Nephron progenitor cell (in vitro differentiated cells): ENCODE measurements at regions not wholly inside any gene's neighbourhood (a gene's known extent, or its start where the extent isn't known, plus 50 kb on each side); places are given as distances from the start of the nearest gene placed in this dataset.

Source experiments
- DNase-seq: peaks from one replicate; pipeline ENCODE4 v3.0.0; 2021
- H3K27ac Mint-ChIP-seq: 2 replicates; pipeline ENCODE4 v1.8.0; 2021; ENCODE audit warnings: mild to moderate bottlenecking, moderate library complexity, mixed read lengths
- H3K27me3 Mint-ChIP-seq: 2 replicates; pipeline ENCODE4 v1.8.0; 2021; ENCODE audit warnings: mild to moderate bottlenecking, low read depth, mixed read lengths; ENCODE audit not compliant: poor library complexity
- H3K36me3 Mint-ChIP-seq: 2 replicates; pipeline ENCODE4 v1.8.0; 2021; ENCODE audit warnings: low read depth, mixed read lengths
- H3K4me1 Mint-ChIP-seq: 2 replicates; pipeline ENCODE4 v1.8.0; 2021; ENCODE audit warnings: mixed read lengths
- H3K4me3 Mint-ChIP-seq: 2 replicates; pipeline ENCODE4 v1.8.0; 2021; ENCODE audit warnings: mild to moderate bottlenecking, moderate library complexity, mixed read lengths
- H3K9me3 Mint-ChIP-seq: 2 replicates; pipeline ENCODE4 v1.8.0; 2021; ENCODE audit warnings: mild to moderate bottlenecking, moderate library complexity, mixed read lengths
- TF ChIP-seq, protein P1 (sequence below): fragments of 200-600 bp; sonication (generic); IDR thresholded peaks from 2 replicates; pipeline ENCODE4 v1.5.0; 2021; ENCODE audit warnings: antibody characterized with exemption

DNA sequence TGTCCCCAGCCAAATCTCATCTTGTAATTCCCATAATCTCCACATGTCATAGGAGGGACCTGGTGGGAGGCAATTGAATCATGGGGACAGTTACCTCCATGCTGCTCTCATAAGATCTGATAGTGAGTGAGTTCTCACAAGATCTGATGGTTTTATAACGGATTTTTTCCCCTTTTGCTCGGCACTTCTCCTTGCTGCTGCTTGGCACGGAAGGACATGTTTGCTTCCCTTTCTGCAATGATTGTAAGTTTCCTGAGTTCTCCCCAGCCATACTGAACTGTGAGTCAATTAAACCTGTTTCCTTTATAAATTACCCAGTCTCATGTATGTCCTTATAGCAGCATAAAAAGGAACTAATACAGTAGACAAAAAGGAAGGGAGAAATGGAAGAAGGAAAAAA, 76.7 kb upstream of the CCNG1 start:
- Mint-ChIP-seq H3K27ac (no peak overlapping the region), H3K4me3 (no peak overlapping the region), H3K4me1 (no peaks in the 10 kb centered on the region), H3K27me3 (no peaks in the 10 kb centered on the region), H3K36me3 (no peaks in the 10 kb centered on the region), H3K9me3 (peaks cover 8% of the 10 kb centered on the region)
- TF ChIP-seq, protein P1, sequence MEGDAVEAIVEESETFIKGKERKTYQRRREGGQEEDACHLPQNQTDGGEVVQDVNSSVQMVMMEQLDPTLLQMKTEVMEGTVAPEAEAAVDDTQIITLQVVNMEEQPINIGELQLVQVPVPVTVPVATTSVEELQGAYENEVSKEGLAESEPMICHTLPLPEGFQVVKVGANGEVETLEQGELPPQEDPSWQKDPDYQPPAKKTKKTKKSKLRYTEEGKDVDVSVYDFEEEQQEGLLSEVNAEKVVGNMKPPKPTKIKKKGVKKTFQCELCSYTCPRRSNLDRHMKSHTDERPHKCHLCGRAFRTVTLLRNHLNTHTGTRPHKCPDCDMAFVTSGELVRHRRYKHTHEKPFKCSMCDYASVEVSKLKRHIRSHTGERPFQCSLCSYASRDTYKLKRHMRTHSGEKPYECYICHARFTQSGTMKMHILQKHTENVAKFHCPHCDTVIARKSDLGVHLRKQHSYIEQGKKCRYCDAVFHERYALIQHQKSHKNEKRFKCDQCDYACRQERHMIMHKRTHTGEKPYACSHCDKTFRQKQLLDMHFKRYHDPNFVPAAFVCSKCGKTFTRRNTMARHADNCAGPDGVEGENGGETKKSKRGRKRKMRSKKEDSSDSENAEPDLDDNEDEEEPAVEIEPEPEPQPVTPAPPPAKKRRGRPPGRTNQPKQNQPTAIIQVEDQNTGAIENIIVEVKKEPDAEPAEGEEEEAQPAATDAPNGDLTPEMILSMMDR = no peak
- DNase-seq = no peak

DNA sequence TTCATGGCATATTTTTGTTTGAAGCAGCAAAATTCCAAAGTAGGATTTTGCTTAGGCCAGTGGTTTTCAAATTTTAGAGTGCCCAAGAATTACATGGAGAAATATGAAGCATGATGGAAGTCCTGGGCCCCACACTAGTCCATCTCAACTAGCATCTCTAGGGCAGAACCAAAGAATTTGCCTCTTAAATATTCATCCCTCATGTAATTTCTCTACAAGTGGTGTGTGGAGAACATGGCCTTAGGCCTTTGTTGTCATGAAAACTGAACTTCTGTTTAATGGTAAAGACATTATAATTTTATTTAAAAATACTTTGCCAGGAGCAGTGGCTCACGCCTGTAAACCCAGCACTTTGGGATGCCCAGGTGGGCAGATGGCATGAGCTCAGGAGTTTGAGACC, 75.9 kb upstream of the CCNG1 start:
- TF ChIP-seq, protein P1 = no peak
- DNase-seq = no peak
- H3K9me3 Mint-ChIP-seq = peaks cover 4% of the 10 kb centered on the region
- H3K36me3 Mint-ChIP-seq = no peaks in the 10 kb centered on the region
- H3K27me3 Mint-ChIP-seq = no peaks in the 10 kb centered on the region
- no peak overlapping the region for H3K27ac Mint-ChIP-seq
- no peak overlapping the region for H3K4me3 Mint-ChIP-seq
- H3K4me1 Mint-ChIP-seq = no peaks in the 10 kb centered on the region

DNA sequence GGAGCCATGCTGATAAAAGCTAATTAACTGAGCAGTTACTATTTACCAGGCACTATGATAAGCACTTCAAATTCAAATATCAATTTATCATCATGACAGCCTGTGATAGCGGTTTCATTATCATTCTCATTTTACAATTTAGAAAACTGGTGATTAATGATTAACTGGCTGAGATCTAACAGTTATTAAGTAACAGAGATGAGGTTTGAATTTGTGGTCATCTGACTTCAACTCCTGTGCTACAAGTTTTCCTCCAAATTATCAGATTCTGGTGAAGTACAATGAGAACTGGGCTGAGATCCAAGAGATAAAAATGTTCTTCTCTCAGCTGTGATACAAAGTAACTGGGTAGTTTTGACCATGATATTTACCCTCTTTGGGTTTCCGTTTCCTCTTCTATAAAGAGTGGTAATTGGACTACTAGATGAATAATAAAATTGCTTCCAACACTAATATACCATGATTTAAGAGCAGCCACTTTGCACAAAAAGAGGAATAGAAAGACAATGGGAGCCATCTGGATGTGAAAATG, 74.5 kb upstream of the CCNG1 start:
- Mint-ChIP-seq H3K9me3 (no peaks in the 10 kb centered on the region), H3K4me3 (no peak overlapping the region), H3K4me1 (no peaks in the 10 kb centered on the region), H3K27ac (no peak overlapping the region), H3K36me3 (no peaks in the 10 kb centered on the region), H3K27me3 (no peaks in the 10 kb centered on the region)
- TF ChIP-seq, protein P1 = no peak
- DNase-seq = no peak

DNA sequence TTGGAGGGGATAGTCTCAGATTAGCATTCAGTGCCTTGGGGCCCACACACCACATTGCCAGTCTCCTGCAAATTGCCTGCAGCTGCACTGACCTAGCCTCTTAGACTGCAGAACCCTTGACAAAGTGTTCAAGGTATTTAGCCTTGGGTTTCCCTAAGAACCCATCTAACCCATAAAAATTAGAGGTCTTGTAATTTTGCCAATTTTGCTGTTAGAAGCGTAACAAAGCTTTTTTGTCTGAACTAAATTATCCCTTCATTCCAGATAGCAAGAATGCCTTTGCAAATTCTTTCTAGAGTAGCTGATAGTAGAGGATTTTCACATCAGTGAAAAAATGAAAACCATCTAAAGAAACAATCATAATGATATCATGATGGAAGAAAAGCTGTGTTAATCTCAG, 74.0 kb upstream of the CCNG1 start:
- no peaks in the 10 kb centered on the region for H3K9me3 Mint-ChIP-seq
- no peaks in the 10 kb centered on the region for H3K36me3 Mint-ChIP-seq
- H3K27me3 Mint-ChIP-seq = no peaks in the 10 kb centered on the region
- H3K27ac Mint-ChIP-seq = no peak overlapping the region
- TF ChIP-seq, protein P1 = no peak
- H3K4me3 Mint-ChIP-seq = no peak overlapping the region
- no peak for DNase-seq
- H3K4me1 Mint-ChIP-seq = peaks cover 1% of the 10 kb centered on the region

DNA sequence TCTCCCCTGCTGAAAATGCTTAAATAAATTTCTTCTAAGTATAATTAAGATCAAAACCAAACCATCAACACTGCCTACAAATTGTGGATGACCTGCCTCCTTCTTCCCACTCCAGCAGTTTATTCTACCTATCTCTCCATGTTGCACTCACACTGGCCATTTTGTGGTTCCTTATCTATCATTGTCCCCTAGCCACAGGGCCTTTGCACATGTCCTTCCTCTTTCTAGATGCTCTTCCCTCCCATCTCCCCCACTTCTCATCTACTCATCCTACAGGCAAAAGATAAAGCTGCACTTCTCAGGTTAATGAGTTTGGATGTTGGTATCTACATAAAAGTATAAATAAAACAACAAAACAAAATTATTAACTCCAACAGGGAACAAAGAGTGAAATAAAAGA, 70.6 kb upstream of the CCNG1 start:
- DNase-seq = no peak
- TF ChIP-seq, protein P1 = no peak
- no peak overlapping the region for H3K27ac Mint-ChIP-seq

DNA sequence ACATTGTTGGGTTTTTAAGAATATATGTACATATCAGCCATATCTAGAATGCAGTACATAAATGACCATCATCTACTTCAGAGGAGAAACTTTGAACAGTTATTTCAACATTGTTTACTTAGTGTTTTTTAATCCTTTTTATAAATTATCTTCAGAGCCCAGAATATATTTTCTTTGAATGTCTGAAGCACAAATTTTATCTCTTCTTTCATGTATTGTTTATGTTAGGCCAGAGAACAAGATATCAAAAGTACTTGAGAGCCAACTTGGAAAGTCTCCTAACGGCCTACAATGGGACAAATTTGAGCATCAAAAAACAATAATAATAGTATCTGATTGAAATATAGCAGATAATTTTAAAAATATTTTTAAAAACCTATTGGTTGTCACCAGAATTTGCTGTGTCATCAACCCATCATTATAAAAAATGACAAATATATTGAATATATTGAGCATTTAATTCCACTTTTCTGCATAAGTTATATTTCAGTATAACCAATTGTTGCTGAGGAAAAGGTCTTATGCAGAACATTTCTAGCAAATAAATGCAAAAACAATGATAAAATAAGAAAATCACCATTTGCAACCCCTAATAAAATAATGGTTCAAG, 67.5 kb upstream of the CCNG1 start:
- TF ChIP-seq, protein P1 = no peak
- H3K4me3 Mint-ChIP-seq = no peak overlapping the region

More for the DNA sequence above, 70.6 kb upstream of the CCNG1 start:
- Mint-ChIP-seq H3K4me3 (no peak overlapping the region), H3K4me1 (peaks cover 5% of the 10 kb centered on the region), H3K27me3 (no peaks in the 10 kb centered on the region), H3K9me3 (no peaks in the 10 kb centered on the region), H3K36me3 (no peaks in the 10 kb centered on the region)

More for the DNA sequence above, 67.5 kb upstream of the CCNG1 start:
- no peak overlapping the region for H3K27ac Mint-ChIP-seq
- H3K4me1 Mint-ChIP-seq = peaks cover 14% of the 10 kb centered on the region
- H3K9me3 Mint-ChIP-seq = no peaks in the 10 kb centered on the region
- no peaks in the 10 kb centered on the region for H3K27me3 Mint-ChIP-seq
- DNase-seq = no peak
- H3K36me3 Mint-ChIP-seq = no peaks in the 10 kb centered on the region
